Ectodermal cell (in vitro differentiated cells): ENCODE measurements at regions not wholly inside any gene's neighbourhood (a gene's known extent, or its start where the extent isn't known, plus 50 kb on each side); places are given as distances from the start of the nearest gene placed in this dataset.
"Not testable (repeated sequence)": the region's sequence is repeated elsewhere in the genome, so short reads cannot be mapped to it uniquely, and the experiment has no call there.

Experiments
- H3K27ac ChIP-seq: 2 replicates; pipeline ENCODE4 v1.7.0; 2013; ENCODE audit warnings: mild to moderate bottlenecking, low read depth, low read length; ENCODE audit not compliant: insufficient read depth, poor library complexity, severe bottlenecking
- H3K27me3 ChIP-seq: 2 replicates; pipeline ENCODE4 v1.7.0; 2013; ENCODE audit warnings: mild to moderate bottlenecking, low read length; ENCODE audit not compliant: insufficient read depth, control insufficient read depth, poor library complexity, severe bottlenecking
- H3K36me3 ChIP-seq: one replicate; pipeline ENCODE4 v1.7.0; 2013; ENCODE audit warnings: low read length; ENCODE audit not compliant: control insufficient read depth, insufficient read depth
- H3K4me1 ChIP-seq: one replicate; pipeline ENCODE4 v1.7.0; 2013; ENCODE audit warnings: low read length; ENCODE audit not compliant: control insufficient read depth, insufficient read depth
- H3K4me3 ChIP-seq: 2 replicates; pipeline ENCODE4 v1.7.0; 2013; ENCODE audit warnings: low read depth, low read length, control low read depth; ENCODE audit not compliant: insufficient read depth
- H3K9me3 ChIP-seq: 2 replicates; pipeline ENCODE4 v1.7.0; 2013; ENCODE audit warnings: mild to moderate bottlenecking, low read length, moderate library complexity; ENCODE audit not compliant: control insufficient read depth
- WGBS, 2 experiments: methylation state at CpG; one replicate each; pipeline ENCODE4 v1.1.7; 2013; ENCODE audit warnings: missing lambda C conversion rate in 2 of 2; 5-methylcytosine and 5-hydroxymethylcytosine counted together

DNA sequence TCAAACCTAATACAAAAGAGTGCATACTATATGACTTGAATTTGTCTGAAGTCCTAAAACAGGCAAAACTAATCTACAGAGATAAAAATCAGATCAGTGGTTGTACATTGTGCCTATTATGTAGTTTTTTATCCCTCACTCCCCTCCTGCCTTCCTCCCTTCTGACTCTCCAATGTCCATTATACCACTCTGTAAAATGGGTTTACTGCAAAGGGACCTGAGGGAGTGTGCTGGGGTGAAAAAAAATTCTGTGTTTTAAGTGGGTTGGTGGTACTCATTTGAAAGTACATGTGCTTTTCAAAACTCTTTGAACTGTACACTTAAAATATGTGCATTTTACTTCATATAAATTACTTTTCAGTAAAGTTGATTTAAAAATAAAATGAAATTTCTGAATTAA, 89.0 kb upstream of the UBE2E3 start:
- Histone ChIP-seq H3K36me3 (no peaks in the 10 kb centered on the region), H3K4me1 (peaks cover 3% of the 10 kb centered on the region), H3K27ac (no peak overlapping the region), H3K4me3 (no peak overlapping the region), H3K9me3 (no peaks in the 10 kb centered on the region), H3K27me3 (no peaks in the 10 kb centered on the region)

DNA sequence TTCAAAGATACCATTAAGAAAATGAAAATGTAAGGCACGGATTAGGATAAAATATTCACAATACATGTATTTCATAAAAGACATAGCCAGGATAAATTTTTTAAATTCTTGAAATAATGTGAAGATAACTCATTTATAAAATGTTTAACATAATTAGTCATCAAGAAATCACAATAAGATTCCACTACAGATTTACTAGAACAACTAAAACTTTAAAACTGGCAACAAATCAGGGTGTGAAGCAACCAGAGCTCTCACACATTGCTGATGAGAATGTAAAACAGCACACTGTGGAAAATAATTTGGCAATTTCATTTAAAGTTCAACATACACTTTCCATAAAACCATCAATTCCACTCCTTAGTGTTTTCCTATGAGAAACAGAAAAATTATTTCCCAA, 89.6 kb upstream of the UBE2E3 start:
- Histone ChIP-seq H3K4me3 (no peak overlapping the region), H3K9me3 (no peaks in the 10 kb centered on the region), H3K36me3 (no peaks in the 10 kb centered on the region), H3K27me3 (no peaks in the 10 kb centered on the region), H3K4me1 (peaks cover 3% of the 10 kb centered on the region), H3K27ac (no peak overlapping the region)
- WGBS, 2 experiments, result no CpG with 5 or more reads among the region's 1 CpG

DNA sequence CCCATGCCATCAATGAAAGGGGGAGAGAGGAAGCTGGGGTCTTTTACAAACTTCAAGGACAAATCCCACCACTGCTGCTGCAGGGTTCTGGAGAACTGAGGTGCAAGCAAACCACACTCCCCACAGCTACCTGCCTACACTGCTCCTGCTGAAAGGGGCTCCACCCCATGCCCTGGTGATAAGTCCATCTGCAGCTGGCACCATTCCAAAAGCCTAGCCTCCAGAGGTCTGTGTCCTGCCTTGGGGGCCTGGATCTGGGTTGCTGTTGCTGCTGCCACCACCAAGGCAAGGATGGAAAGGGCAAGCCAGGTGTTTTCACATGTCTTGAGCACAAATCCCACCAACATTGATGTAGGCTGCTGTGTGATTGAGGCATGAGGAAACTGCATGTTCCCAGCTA, 97.4 kb upstream of the UBE2E3 start:
- H3K36me3 ChIP-seq, result no peaks in the 10 kb centered on the region
- H3K4me1 ChIP-seq, result no peaks in the 10 kb centered on the region
- no peak overlapping the region for H3K4me3 ChIP-seq

DNA sequence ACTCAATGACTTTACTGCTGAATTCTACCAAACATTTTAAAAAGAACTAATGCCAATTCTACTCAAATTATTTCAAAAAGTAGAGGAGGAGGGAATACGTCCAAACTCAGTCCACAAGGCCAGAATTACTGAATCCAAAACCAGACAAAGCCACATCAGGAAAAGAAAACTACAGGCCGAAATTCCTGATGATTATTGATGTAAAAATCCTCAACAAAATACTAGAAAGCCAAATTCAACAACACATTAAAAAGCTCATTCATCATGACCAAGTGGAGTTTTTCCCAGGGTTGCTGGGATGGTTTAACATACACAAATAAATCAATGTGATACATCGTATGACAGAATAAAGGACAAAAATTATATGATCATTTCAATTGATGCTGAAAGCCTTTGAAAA, 103.9 kb upstream of the UBE2E3 start:
- Histone ChIP-seq H3K4me1 (no peaks in the 10 kb centered on the region), H3K9me3 (no peaks in the 10 kb centered on the region), H3K27me3 (no peaks in the 10 kb centered on the region), H3K36me3 (no peaks in the 10 kb centered on the region), H3K27ac (no peak overlapping the region), H3K4me3 (no peak overlapping the region)
- 0% methylated on average over 2 of the region's 3 CpGs; no CpG with 5 or more reads in 1 of the 2 experiments for WGBS, 2 experiments

More for the DNA sequence above, 97.4 kb upstream of the UBE2E3 start:
- H3K27me3 ChIP-seq, result no peaks in the 10 kb centered on the region
- no peak overlapping the region for H3K27ac ChIP-seq
- no peaks in the 10 kb centered on the region for H3K9me3 ChIP-seq

DNA sequence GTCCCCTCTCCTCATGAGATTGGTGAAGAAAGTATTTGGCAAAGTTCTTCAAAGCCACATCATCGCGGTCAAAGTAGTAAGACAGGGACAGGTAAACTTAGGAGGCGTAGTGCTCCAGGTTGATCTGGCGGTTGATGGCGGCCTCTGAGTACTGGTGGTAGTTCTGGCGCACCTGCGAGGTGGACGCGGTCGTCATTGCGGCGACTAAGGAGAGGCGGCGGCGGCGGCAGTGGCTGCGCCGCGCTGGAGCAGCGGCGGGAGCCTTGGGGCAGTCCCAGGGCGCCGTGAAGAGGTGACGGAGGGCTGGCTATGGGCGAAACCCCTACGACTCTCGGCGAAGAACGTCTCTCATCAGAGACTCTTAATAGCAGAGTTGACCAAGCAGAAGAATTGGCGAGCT, 107.2 kb upstream of the UBE2E3 start:
- Histone ChIP-seq H3K9me3 (no peaks in the 10 kb centered on the region), H3K36me3 (no peaks in the 10 kb centered on the region), H3K27me3 (no peaks in the 10 kb centered on the region), H3K4me3 (no peak overlapping the region), H3K27ac (no peak overlapping the region), H3K4me1 (no peaks in the 10 kb centered on the region)
- 75 to 80% methylated on average over 25 to 27 of the region's 30 CpGs for WGBS, 2 experiments

DNA sequence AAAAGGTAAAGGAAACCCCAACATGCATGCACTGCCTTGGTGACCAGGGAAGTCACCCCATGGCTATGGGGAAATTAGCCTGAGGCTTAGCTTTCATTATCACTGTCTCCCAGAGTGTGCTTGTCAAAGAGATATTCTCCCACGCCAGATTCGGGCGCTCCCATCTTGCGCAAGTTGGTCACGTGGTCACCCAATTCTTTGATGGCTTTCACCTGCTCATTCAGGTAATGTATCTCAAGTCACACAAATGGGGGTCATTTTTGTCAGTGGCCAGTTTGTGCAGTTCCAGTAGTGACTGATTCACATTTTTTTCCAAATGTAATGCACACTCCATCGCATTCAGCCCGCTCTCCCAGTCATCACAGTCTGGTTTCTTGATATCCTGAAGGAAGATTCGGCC, 107.6 kb upstream of the UBE2E3 start:
- H3K4me3 ChIP-seq, H3K36me3 ChIP-seq, H3K9me3 ChIP-seq, H3K4me1 ChIP-seq, H3K27me3 ChIP-seq, H3K27ac ChIP-seq: not testable (repeated sequence)
- 93 to 97% methylated on average over 6 of the region's 8 CpGs for WGBS, 2 experiments

DNA sequence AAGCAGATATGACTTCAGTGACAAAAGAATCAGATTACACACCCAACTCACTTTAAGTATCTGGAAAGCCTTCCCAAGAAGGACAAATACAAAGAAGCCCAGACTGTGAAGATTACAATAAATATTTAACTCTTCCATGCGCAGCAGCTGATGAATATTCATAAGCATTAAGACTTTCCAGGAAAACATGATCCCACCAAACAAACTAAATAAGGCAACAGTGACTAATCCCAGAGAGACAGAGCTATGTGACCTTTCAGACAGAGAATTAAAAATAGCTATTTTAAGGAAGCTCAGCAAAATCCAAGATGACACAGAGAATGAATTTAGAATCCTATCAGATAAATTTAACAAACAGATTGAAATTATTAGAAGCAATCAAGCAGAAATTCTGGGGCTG, 108.2 kb upstream of the UBE2E3 start:
- Histone ChIP-seq H3K9me3 (no peaks in the 10 kb centered on the region), H3K36me3 (no peaks in the 10 kb centered on the region)
- 76 to 89% methylated on average over 1 of the region's 1 CpG for WGBS, 2 experiments

DNA sequence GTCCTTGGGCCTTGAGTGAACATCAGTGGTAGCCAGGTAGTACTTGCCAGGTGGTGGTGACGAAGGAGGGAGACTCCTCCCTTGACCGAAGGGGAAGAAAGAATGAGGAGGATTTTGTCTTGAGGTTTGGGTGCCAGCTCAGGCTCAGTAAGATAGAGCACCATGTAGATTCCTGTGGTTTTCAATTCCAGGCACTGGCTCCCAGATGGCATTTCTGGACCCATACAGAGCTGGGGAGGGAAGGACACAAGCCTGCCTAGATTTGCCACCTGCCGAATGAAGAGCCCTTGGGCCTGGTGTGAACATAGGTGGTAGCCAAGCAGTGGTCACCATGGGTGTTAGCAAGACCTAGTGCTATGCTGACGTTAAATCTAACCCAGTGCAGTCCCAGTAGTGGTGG, 108.8 kb upstream of the UBE2E3 start:
- H3K4me1 ChIP-seq, result no peaks in the 10 kb centered on the region
- H3K36me3 ChIP-seq, result no peaks in the 10 kb centered on the region
- WGBS, 2 experiments, result 72 to 74% methylated on average over 4 of the region's 4 CpGs
- no peak overlapping the region for H3K4me3 ChIP-seq
- H3K9me3 ChIP-seq, result no peaks in the 10 kb centered on the region
- H3K27ac ChIP-seq, result no peak overlapping the region
- no peaks in the 10 kb centered on the region for H3K27me3 ChIP-seq

More for the DNA sequence above, 108.2 kb upstream of the UBE2E3 start:
- H3K27ac ChIP-seq, result no peak overlapping the region
- H3K4me3 ChIP-seq, result no peak overlapping the region
- H3K27me3 ChIP-seq, result no peaks in the 10 kb centered on the region
- no peaks in the 10 kb centered on the region for H3K4me1 ChIP-seq

DNA sequence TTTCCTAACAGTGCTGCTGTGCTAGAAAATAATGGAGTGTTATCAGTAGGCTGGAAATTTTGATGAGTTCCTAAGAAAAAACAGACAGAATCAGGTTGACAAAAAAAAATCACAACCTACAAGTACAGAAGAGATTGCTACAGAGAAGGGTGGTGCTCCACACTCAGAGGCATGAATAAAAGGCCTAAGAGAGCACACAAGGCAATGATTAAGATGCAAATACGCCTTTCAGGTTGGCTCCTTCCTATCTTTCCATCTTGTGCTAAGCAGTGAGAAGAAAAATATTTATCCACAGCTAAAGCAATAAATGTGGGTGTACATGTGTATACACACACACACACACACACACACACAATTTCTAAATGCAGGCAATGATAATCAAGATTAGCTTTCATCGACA, 130.6 kb upstream of the UBE2E3 start:
- 91 to 100% methylated on average over 1 of the region's 2 CpGs for WGBS, 2 experiments
- H3K27ac ChIP-seq, result no peak overlapping the region
- no peak overlapping the region for H3K4me3 ChIP-seq
- no peaks in the 10 kb centered on the region for H3K27me3 ChIP-seq
- H3K4me1 ChIP-seq, result no peaks in the 10 kb centered on the region
- no peaks in the 10 kb centered on the region for H3K9me3 ChIP-seq
- H3K36me3 ChIP-seq, result no peaks in the 10 kb centered on the region

DNA sequence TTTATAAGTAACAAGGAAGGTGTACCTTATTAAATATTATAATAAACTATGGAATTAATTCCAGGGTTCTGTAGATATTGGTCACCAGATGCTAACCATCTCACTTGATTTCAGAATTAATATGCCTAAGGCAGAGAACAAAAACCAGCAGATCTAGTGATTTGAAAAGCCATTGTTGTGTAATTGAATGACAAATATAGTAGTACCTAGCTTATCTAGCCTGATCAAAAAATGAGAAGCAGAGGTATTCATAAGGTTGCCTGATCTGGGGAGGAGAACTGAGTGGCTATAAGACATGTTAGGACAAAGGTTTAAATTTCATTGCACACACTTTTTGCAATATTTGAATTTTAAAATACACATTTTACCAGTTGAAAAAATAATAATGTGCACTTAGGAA, 132.0 kb upstream of the UBE2E3 start:
- H3K36me3 ChIP-seq, result no peaks in the 10 kb centered on the region
- no peak overlapping the region for H3K27ac ChIP-seq
- H3K9me3 ChIP-seq, result no peaks in the 10 kb centered on the region
- H3K4me1 ChIP-seq, result no peaks in the 10 kb centered on the region
- no peak overlapping the region for H3K4me3 ChIP-seq
- no peaks in the 10 kb centered on the region for H3K27me3 ChIP-seq

DNA sequence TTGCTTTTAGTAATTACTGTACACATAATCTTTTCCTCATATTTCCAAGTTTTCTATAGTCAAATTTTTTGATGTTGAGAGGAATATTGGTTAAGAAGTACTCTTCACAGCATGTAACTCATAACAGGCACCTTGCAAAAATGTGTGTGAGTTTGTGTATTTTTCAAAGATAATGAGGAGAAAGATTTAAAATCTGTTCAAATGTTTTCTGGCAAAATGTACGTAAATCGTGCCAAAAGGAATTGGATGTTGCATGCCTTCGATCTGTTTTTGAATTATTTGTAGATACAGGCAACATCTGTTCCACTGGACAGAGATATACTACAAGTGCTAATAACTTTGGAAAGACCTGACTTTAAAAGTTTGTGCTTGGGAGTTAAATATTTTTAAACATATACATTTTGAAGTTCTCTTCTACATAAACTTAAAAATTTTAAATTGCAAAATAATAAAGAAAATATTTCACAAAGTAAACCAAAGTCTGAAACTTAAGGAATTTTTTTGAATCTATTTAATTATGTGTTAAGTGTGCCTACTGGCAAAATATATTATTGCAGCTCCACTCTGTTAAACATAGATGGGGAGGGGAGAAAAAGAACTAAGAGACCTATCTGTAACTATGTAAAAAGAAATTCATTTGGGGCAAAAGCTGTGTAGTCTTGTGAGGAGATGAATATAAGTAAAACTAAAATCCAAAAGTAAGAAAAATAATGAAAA, 133.5 kb upstream of the UBE2E3 start:
- H3K27ac ChIP-seq, result no peak overlapping the region
- H3K27me3 ChIP-seq, result no peaks in the 10 kb centered on the region
- H3K4me3 ChIP-seq, result no peak overlapping the region
- no peaks in the 10 kb centered on the region for H3K9me3 ChIP-seq
- WGBS, 2 experiments, result 96% methylated on average over 3 of the region's 3 CpGs
- no peaks in the 10 kb centered on the region for H3K36me3 ChIP-seq
- H3K4me1 ChIP-seq, result no peaks in the 10 kb centered on the region
